Activated T-cell treated with anti-CD3 and anti-CD28 coated beads for 24 hours (primary cell): ENCODE measurements at regions not wholly inside any gene's neighbourhood (a gene's known extent, or its start where the extent isn't known, plus 50 kb on each side); places are given as distances from the start of the nearest gene placed in this dataset.

Experiments
- DNase-seq: peaks from one replicate; pipeline ENCODE4 v3.0.0-alpha.2; 2020; ENCODE audit warnings: low read depth

GRCh38 chr4:20403846-20404245 is 152.1 kb downstream of the SLIT2 start:
- DNase-seq: no peak

GRCh38 chr4:20408611-20409010 is 156.9 kb downstream of the SLIT2 start:
- DNase-seq: no peak

GRCh38 chr4:20412072-20412471 is 160.4 kb downstream of the SLIT2 start:
- DNase-seq: no peak

- no peak for DNase-seq
Measured at GRCh38 chr4:20416800-20417199, 165.1 kb downstream of the SLIT2 start.

- no peak for DNase-seq
Measured at GRCh38 chr4:20418861-20419451, 167.3 kb downstream of the SLIT2 start.

- no peak for DNase-seq
Measured at GRCh38 chr4:20420916-20421602, 169.4 kb downstream of the SLIT2 start.

- DNase-seq: no peak
Measured at GRCh38 chr4:20421603-20421985, 169.9 kb downstream of the SLIT2 start.

- DNase-seq: peak; percentile 1
Measured at GRCh38 chr4:20422398-20422797, 170.7 kb downstream of the SLIT2 start.

GRCh38 chr4:20423420-20423819 is 171.7 kb downstream of the SLIT2 start:
- no peak for DNase-seq

GRCh38 chr4:20426028-20426427 is 174.3 kb downstream of the SLIT2 start:
- DNase-seq: no peak

- DNase-seq: no peak
Measured at GRCh38 chr4:20428436-20429160, 176.9 kb downstream of the SLIT2 start.

- DNase-seq: no peak
Measured at GRCh38 chr4:20430259-20430941, 178.7 kb downstream of the SLIT2 start.

- DNase-seq: no peak
Measured at GRCh38 chr4:20431543-20431951, 179.8 kb downstream of the SLIT2 start.

- no peak for DNase-seq
Measured at GRCh38 chr4:20432088-20432487, 180.4 kb downstream of the SLIT2 start.

GRCh38 chr4:20433097-20433705 is 181.5 kb downstream of the SLIT2 start:
- no peak for DNase-seq

- DNase-seq: no peak
Measured at GRCh38 chr4:20440170-20440569, 188.5 kb downstream of the SLIT2 start.

- DNase-seq: no peak
Measured at GRCh38 chr4:20443015-20443805, 191.5 kb downstream of the SLIT2 start.

- DNase-seq: no peak
Measured at GRCh38 chr4:20444599-20445337, 193.1 kb downstream of the SLIT2 start.

GRCh38 chr4:20445933-20446723 is 194.4 kb downstream of the SLIT2 start:
- no peak for DNase-seq

GRCh38 chr4:20447103-20447502 is 195.4 kb downstream of the SLIT2 start:
- no peak for DNase-seq
